ENCODE measurements at regions not wholly inside any gene's neighbourhood (a gene's known extent, or its start where the extent isn't known, plus 50 kb on each side); places are given as distances from the start of the nearest gene placed in this dataset.

DNA sequence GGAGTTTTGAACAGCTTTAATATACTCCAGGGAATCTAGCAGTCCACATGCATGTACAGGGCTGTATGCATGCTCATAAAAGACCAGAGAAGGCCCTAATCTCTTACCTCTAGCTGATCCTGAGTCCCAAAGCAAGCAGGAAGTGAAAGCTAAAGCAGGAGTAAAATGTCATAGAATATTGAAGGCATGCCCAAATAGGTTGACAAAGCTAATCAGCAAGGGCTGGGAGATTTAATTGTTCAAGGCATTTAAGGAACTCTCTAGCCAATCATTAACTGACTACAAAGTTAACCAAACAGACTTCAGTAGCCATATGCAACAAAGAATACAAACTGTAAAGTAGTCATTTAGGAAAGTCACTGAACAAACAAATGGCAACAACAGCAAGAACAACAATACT lies 85.8 kb upstream of the KBTBD8 start:
- no peak for DNase-seq (ENCODE audit: low spot score)
- in situ Hi-C loops (cut with MboI; ENCODE audit: low pct_unique_long_range_greater_than_20kb, low sequenced_read_pairs, unreplicated experiment): no loop called here
- TF ChIP-seq, protein P1, sequence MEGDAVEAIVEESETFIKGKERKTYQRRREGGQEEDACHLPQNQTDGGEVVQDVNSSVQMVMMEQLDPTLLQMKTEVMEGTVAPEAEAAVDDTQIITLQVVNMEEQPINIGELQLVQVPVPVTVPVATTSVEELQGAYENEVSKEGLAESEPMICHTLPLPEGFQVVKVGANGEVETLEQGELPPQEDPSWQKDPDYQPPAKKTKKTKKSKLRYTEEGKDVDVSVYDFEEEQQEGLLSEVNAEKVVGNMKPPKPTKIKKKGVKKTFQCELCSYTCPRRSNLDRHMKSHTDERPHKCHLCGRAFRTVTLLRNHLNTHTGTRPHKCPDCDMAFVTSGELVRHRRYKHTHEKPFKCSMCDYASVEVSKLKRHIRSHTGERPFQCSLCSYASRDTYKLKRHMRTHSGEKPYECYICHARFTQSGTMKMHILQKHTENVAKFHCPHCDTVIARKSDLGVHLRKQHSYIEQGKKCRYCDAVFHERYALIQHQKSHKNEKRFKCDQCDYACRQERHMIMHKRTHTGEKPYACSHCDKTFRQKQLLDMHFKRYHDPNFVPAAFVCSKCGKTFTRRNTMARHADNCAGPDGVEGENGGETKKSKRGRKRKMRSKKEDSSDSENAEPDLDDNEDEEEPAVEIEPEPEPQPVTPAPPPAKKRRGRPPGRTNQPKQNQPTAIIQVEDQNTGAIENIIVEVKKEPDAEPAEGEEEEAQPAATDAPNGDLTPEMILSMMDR (IDR thresholded peaks at IDR 0.05; ENCODE audit: extremely low read depth, insufficient read depth, missing control alignments): no peak

DNA sequence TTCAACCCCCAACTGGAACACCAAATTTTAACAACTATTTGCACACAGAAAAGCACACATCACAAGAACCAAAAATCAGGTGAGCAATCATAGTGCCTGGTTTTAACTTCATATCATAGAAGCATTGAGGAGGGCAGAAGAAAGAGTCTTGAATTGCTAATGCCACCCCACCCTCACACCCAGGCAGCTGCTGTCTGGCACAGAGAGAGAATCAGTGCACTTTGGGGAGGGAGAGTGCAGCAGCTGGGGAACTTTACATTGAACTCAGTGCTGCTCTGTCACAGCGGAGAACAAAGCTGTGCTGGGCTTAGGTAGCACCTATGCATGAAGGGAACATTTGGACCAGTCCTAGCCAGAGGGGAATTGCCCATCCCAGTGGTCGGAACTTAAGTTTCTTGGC lies 76.0 kb upstream of the KBTBD8 start:
- TF ChIP-seq, protein P1 (IDR thresholded peaks at IDR 0.05; ENCODE audit: extremely low read depth, insufficient read depth, missing control alignments): no peak
- DNase-seq (ENCODE audit: low spot score): no peak
- in situ Hi-C loops (cut with MboI; ENCODE audit: low pct_unique_long_range_greater_than_20kb, low sequenced_read_pairs, unreplicated experiment): no loop called here

DNA sequence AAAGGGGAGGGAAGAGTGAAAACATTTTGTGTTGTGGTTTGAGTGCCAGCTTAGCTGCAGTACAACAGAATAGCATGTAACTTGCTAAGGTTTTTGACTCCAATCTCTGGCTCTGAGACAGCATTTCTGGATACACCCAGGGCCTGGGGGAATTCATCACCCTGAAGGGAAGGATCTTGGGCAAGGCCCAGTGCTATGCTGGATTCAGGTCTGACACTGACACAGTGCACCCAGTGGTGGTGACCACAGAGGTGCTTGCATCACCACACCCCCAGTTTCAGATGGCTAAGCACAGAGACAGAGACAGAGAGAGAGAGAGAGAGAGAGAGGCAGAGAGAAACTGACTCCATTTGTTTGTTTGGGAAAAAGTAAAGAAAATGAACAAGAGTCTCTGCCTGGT lies 74.1 kb upstream of the KBTBD8 start:
- DNase-seq (ENCODE audit: low spot score): no peak
- in situ Hi-C loops (cut with MboI; ENCODE audit: low pct_unique_long_range_greater_than_20kb, low sequenced_read_pairs, unreplicated experiment): no loop called here
- TF ChIP-seq, protein P1 (IDR thresholded peaks at IDR 0.05; ENCODE audit: extremely low read depth, insufficient read depth, missing control alignments): no peak

DNA sequence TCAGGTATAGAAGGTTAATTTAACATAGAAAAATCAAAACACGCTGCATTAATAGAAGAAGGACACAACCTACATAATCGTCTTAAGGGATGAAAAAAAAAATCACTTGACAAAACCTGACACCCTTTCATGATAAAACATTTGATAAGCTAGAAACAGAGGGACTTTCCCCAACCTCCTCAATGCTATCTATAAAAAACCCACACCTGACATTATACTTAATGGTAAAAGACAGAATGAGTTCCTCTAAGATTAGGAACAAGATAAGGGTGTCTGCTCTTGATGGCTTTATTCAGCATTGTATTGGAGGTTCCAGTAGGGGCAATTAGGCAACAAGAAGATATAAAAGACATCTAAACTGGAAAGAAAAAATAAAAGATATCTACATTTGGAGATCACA lies 69.9 kb upstream of the KBTBD8 start:
- TF ChIP-seq, protein P1 (IDR thresholded peaks at IDR 0.05; ENCODE audit: extremely low read depth, insufficient read depth, missing control alignments): no peak
- in situ Hi-C loops (cut with MboI; ENCODE audit: low pct_unique_long_range_greater_than_20kb, low sequenced_read_pairs, unreplicated experiment): loop anchor here (25.0 kb wide), 1 partner anchor 1959 kb away; no protein-coding TSS in a partner anchor
- DNase-seq (ENCODE audit: low spot score): no peak

DNA sequence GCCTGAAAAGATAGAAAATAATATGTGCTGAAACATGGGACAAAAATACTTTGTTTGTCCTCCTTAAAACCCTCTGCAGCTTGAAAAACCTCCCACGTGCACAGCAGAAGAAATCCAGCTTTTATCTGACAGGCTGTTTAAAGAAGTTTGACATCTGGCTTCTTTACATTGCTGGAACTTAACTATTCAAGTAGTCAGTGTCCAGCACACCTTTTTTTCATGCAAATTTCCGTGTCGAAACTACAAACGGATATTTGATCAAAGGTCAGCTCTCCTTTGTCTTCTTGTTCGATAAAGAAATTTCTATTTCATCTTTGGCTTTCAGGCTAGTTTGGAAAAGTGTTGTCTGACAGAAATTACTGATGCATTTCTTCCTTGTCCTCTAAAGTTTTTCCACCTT lies 66.8 kb upstream of the KBTBD8 start:
- TF ChIP-seq, protein P1 (IDR thresholded peaks at IDR 0.05; ENCODE audit: extremely low read depth, insufficient read depth, missing control alignments): no peak
- in situ Hi-C loops (cut with MboI; ENCODE audit: low pct_unique_long_range_greater_than_20kb, low sequenced_read_pairs, unreplicated experiment): loop anchor here (25.0 kb wide), 1 partner anchor 1956 kb away; no protein-coding TSS in a partner anchor

DNA sequence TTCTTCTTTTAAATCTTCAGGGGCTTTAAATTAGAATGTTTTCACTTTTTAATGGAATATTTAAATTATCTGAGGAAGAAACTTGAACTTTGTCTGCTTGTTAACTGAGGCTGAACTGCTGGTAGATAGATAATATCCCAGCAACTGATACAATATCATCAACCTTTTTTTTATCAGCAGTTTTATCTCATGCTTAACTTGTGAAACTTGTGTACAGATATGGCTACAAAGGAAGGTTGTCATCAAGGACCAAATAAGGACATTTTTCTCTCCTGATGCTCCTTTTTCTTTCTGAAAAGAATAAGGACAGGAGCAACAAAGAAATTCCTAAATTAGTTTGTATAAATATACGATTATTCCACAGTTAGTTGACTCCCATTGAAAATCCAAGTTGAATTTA lies 66.4 kb upstream of the KBTBD8 start:
- TF ChIP-seq, protein P1 (IDR thresholded peaks at IDR 0.05; ENCODE audit: extremely low read depth, insufficient read depth, missing control alignments): no peak
- in situ Hi-C loops (cut with MboI; ENCODE audit: low pct_unique_long_range_greater_than_20kb, low sequenced_read_pairs, unreplicated experiment): loop anchor here (25.0 kb wide), 1 partner anchor 1956 kb away; no protein-coding TSS in a partner anchor

More for the DNA sequence above, 66.8 kb upstream of the KBTBD8 start:
- no peak for DNase-seq (ENCODE audit: low spot score)

DNA sequence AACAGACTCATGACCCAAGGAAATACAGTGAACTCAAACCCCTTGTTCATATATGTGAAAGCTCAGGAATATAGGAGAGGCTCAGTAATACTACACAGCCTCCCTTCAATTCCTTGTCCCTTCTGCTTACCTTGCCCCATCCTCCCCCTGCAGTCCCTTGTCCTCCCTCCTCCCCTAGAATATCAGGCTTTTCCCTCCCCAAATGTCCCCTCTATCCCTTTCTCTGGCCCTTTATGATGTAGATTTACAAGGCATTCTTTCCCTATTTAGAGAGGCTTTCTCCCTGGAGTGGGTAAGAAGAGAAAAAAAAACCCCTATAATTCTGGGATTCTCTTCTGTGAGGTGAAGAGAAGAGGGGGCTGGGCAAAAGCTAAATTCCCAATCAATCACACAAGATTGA lies 64.9 kb upstream of the KBTBD8 start:
- TF ChIP-seq, protein P1 (IDR thresholded peaks at IDR 0.05; ENCODE audit: extremely low read depth, insufficient read depth, missing control alignments): no peak
- DNase-seq (ENCODE audit: low spot score): no peak
- in situ Hi-C loops (cut with MboI; ENCODE audit: low pct_unique_long_range_greater_than_20kb, low sequenced_read_pairs, unreplicated experiment): loop anchor here (25.0 kb wide), 1 partner anchor 1954 kb away; no protein-coding TSS in a partner anchor

More for the DNA sequence above, 66.4 kb upstream of the KBTBD8 start:
- no peak for DNase-seq (ENCODE audit: low spot score)

Data from GM13977 (cell line).